CD14-positive monocyte (primary cell): ENCODE measurements at regions not wholly inside any gene's neighbourhood (a gene's known extent, or its start where the extent isn't known, plus 50 kb on each side); places are given as distances from the start of the nearest gene placed in this dataset.

Experiments used
- DNase-seq, 3 donors: peaks; one replicate each; pipeline ENCODE4 v3.0.0-alpha.2; 2011 to 2022
- H2AFZ ChIP-seq: 2 replicates; pipeline ENCODE4 v1.6.0; 2012; ENCODE audit warnings: mild to moderate bottlenecking, low read depth, low read length, inconsistent platforms; ENCODE audit not compliant: insufficient read depth, poor library complexity, severe bottlenecking
- H3K27ac ChIP-seq, 2 donors: 1 replicate in 1 of 2; 2 replicates in 1 of 2; pipeline ENCODE4 v1.5.1; 2012 to 2013; ENCODE audit warnings: low read length in 2 of 2, control low read depth in 1 of 2, inconsistent platforms in 1 of 2, low read depth in 1 of 2, mild to moderate bottlenecking in 1 of 2
- H3K27me3 ChIP-seq, 2 donors: one replicate each; pipeline versions ENCODE4 v1.6.0 to v1.6.1; 2011 to 2013; ENCODE audit warnings: low read length in 2 of 2; ENCODE audit not compliant: control insufficient read depth in 2 of 2, insufficient read depth in 2 of 2
- H3K36me3 ChIP-seq, 2 donors: replicated peaks in 1 of 2; 1 replicate in 1 of 2; 2 replicates in 1 of 2; pipeline versions ENCODE4 v1.5.1 to v1.6.1; 2012 to 2013; ENCODE audit warnings: low read length in 2 of 2, control low read depth in 1 of 2, inconsistent platforms in 1 of 2, mild to moderate bottlenecking in 1 of 2; ENCODE audit not compliant: insufficient read depth in 2 of 2, control insufficient read depth in 1 of 2
- H3K4me1 ChIP-seq, 2 donors: 1 replicate in 1 of 2; 2 replicates in 1 of 2; pipeline versions ENCODE4 v1.5.1 to v1.6.1; 2012 to 2013; ENCODE audit warnings: low read length in 2 of 2, control low read depth in 1 of 2, inconsistent platforms in 1 of 2, mild to moderate bottlenecking in 1 of 2, moderate library complexity in 1 of 2; ENCODE audit not compliant: insufficient read depth in 2 of 2, control insufficient read depth in 1 of 2
- H3K4me2 ChIP-seq: replicated peaks from 2 replicates; pipeline ENCODE3; 2012; ENCODE audit warnings: low read length, moderate library complexity, mild to moderate bottlenecking; ENCODE audit not compliant: poor library complexity, severe bottlenecking; ENCODE audit errors: extremely low read depth
- H3K4me3 ChIP-seq, 3 experiments: fragments of 200-600 bp in 1 of 3; sonication (generic) in 1 of 3; replicated peaks in 1 of 3; 1 replicate in 2 of 3; 2 replicates in 1 of 3; pipeline ENCODE4 v1.5.1; 2011 to 2013; ENCODE audit warnings: low read length in 3 of 3, mild to moderate bottlenecking in 3 of 3, control low read depth in 2 of 3, low read depth in 2 of 3, inconsistent platforms in 1 of 3, moderate library complexity in 1 of 3
- H3K79me2 ChIP-seq: 2 replicates; pipeline ENCODE4 v1.6.0; 2012; ENCODE audit warnings: mild to moderate bottlenecking, control low read depth, inconsistent platforms, low read length, moderate library complexity; ENCODE audit not compliant: insufficient read depth
- H3K9ac ChIP-seq: 2 replicates; pipeline ENCODE4 v1.6.0; 2017; ENCODE audit warnings: low read length, mild to moderate bottlenecking; ENCODE audit not compliant: insufficient read depth, poor library complexity, severe bottlenecking
- H3K9me3 ChIP-seq, 2 donors: replicated peaks in 1 of 2; 1 replicate in 1 of 2; 2 replicates in 1 of 2; pipeline versions ENCODE4 v1.5.1 to v1.6.1; 2012 to 2013; ENCODE audit warnings: low read length in 2 of 2, control low read depth in 1 of 2; ENCODE audit not compliant: control insufficient read depth in 1 of 2, insufficient read depth in 1 of 2
- H4K20me1 ChIP-seq: 2 replicates; pipeline ENCODE4 v1.6.0; 2012; ENCODE audit warnings: mild to moderate bottlenecking, low read length, control low read depth, moderate library complexity; ENCODE audit not compliant: insufficient read depth
- H3K27ac Mint-ChIP-seq, 7 donors: one replicate each; pipeline ENCODE4 v1.8.0; 2020; ENCODE audit warnings: mild to moderate bottlenecking in 7 of 7, mixed read lengths in 7 of 7, moderate library complexity in 6 of 7, inconsistent platforms in 2 of 7
- H3K27me3 Mint-ChIP-seq, 3 donors: one replicate each; pipeline ENCODE4 v1.8.0; 2021 to 2022; ENCODE audit warnings: low read depth in 3 of 3, mild to moderate bottlenecking in 3 of 3, mixed read lengths in 3 of 3, moderate library complexity in 3 of 3, inconsistent platforms in 1 of 3
- H3K36me3 Mint-ChIP-seq, 2 donors: one replicate each; pipeline ENCODE4 v1.8.0; 2020; ENCODE audit warnings: mixed read lengths in 2 of 2, inconsistent platforms in 1 of 2, mild to moderate bottlenecking in 1 of 2
- H3K4me1 Mint-ChIP-seq: one replicate; pipeline ENCODE4 v1.8.0; 2020; ENCODE audit warnings: mild to moderate bottlenecking, mixed read lengths
- H3K4me3 Mint-ChIP-seq, 2 donors: one replicate each; pipeline ENCODE4 v1.8.0; 2020; ENCODE audit warnings: mild to moderate bottlenecking in 2 of 2, mixed read lengths in 2 of 2, moderate library complexity in 1 of 2
- H3K9me3 Mint-ChIP-seq, 7 donors: one replicate each; pipeline ENCODE4 v1.8.0; 2020 to 2022; ENCODE audit warnings: mixed read lengths in 7 of 7, mild to moderate bottlenecking in 6 of 7, moderate library complexity in 6 of 7, inconsistent platforms in 2 of 7
- whole genome bisulfite sequencing: methylation state at CpG from one replicate; pipeline ENCODE4 v1.1.5; 2013; ENCODE audit warnings: missing lambda C conversion rate; ENCODE audit not compliant: insufficient coverage; 5-methylcytosine and 5-hydroxymethylcytosine counted together
- intact Hi-C, 2 donors: fragments of 100-400 bp; cut with micrococcal nuclease; formaldehyde crosslinking; loops; one replicate each; pipeline versions ENCODE4 v1.15.0 to v1.15.1; 2023
- TF ChIP-seq, protein P1 (sequence below): fragments of 200-600 bp; IDR thresholded peaks from one replicate; pipeline ENCODE4 v1.8.0; 2022; ENCODE audit warnings: antibody characterized with exemption, mild to moderate bottlenecking

DNA sequence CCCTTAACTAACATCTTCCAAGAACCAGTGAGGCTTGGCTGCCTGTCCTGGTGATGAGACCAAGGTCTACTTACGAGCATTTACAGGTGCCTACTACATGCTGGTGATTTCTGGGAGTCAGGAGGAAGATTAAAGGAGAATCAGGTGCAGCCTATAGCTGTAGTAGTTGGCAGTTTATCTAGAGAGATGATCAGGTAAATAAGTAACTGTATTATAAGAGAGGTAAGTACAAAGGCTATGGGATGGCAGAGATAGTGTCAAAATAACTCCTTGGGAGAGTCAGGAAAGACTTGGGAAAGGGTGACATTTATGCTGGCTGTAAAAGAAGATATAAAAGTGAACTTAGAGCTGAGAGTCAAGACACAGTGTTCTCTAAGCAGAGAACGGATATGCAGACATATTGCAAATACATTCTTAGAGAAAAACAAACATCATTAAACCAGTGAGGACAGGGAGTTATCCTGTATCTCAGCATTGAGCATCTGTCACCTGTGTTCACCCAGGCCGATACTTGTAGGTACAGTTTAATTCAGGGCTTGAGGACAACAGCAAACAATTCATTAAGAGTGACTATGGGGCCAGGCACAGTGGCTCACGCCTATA lies 49.7 kb upstream of the ACP3 start:
- H3K36me3 Mint-ChIP-seq = no peaks in the 10 kb centered on the region
- intact Hi-C loops = loop anchor here in 1 of 2 donors (10.0 kb wide), 1 partner anchor 47 kb away; the partner anchor contains the start of gene ACP3
- no peak overlapping the region for H2AFZ ChIP-seq
- no peak overlapping the region for H3K4me2 ChIP-seq
- no peaks in the 10 kb centered on the region for H3K9me3 ChIP-seq
- no peaks in the 10 kb centered on the region for H4K20me1 ChIP-seq
- peaks cover 2% of the 10 kb centered on the region for H3K4me1 Mint-ChIP-seq
- no peaks in the 10 kb centered on the region for H3K79me2 ChIP-seq
- peaks cover 0 to 2% (median 0%) of the 10 kb centered on the region in 7 donors for H3K9me3 Mint-ChIP-seq
- no peak overlapping the region for H3K27ac Mint-ChIP-seq
- H3K27me3 Mint-ChIP-seq = no peaks in the 10 kb centered on the region
- H3K27me3 ChIP-seq = no peaks in the 10 kb centered on the region
- DNase-seq = no peak
- H3K4me3 Mint-ChIP-seq = no peak overlapping the region
- H3K9ac ChIP-seq = no peak overlapping the region
- H3K36me3 ChIP-seq = no peaks in the 10 kb centered on the region
- H3K27ac ChIP-seq = no peak overlapping the region
- no peaks in the 10 kb centered on the region for H3K4me1 ChIP-seq
- TF ChIP-seq, protein P1, sequence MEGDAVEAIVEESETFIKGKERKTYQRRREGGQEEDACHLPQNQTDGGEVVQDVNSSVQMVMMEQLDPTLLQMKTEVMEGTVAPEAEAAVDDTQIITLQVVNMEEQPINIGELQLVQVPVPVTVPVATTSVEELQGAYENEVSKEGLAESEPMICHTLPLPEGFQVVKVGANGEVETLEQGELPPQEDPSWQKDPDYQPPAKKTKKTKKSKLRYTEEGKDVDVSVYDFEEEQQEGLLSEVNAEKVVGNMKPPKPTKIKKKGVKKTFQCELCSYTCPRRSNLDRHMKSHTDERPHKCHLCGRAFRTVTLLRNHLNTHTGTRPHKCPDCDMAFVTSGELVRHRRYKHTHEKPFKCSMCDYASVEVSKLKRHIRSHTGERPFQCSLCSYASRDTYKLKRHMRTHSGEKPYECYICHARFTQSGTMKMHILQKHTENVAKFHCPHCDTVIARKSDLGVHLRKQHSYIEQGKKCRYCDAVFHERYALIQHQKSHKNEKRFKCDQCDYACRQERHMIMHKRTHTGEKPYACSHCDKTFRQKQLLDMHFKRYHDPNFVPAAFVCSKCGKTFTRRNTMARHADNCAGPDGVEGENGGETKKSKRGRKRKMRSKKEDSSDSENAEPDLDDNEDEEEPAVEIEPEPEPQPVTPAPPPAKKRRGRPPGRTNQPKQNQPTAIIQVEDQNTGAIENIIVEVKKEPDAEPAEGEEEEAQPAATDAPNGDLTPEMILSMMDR = no peak
- no peak overlapping the region for H3K4me3 ChIP-seq
- no CpG with 5 or more reads among the region's 4 CpGs for WGBS
